ENCODE measurements at regions not wholly inside any gene's neighbourhood (a gene's known extent, or its start where the extent isn't known, plus 50 kb on each side); places are given as distances from the start of the nearest gene placed in this dataset.

DNA sequence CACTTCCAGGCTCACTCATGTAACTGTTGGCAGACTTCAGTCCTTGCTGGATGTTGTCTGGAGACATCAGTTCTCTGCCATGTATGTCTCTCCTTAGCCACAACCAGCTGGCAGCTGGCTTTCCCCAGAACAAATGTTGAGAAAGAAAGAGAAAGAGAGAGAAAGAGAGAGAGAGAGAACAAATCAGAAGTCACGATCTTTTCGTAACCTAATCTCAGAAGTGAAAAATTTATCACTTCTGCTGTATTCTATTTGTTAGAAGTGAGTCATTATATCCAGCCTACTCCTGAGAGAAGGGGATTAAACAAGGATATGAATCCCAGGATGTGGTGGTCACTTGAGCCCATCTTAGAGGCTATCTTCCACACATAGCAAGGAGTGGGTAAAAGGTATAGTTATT lies 101.2 kb downstream of the BTG1 start:
- Mint-ChIP-seq H3K4me1 (peaks cover 51 to 88% (median 66%) of the 10 kb centered on the region in 4 donors), H3K36me3 (peaks cover 3 to 15% of the 10 kb centered on the region in 2 donors), H3K27ac (peak overlapping the region in 2 of 7 donors; percentile 28 to 37), H3K4me3 (peak overlapping the region in 2 of 8 donors; percentile 6 to 8), H3K9me3 (peaks cover 0 to 4% (median 0%) of the 10 kb centered on the region in 8 donors), H3K27me3 (no peaks in the 10 kb centered on the region)
- H3K27ac ChIP-seq (ENCODE audit: low read depth, low read length) = no peak overlapping the region
- H3K27me3 ChIP-seq (ENCODE audit: insufficient read depth, low read length) = no peaks in the 10 kb centered on the region
- H3K4me1 ChIP-seq (ENCODE audit: insufficient read depth, low read length) = peaks cover 65% of the 10 kb centered on the region
- H3K9me3 ChIP-seq (ENCODE audit: control insufficient read depth in 1 of 2, low read length in 2 of 2) = no peaks in the 10 kb centered on the region
- H3K36me3 ChIP-seq (ENCODE audit: insufficient read depth, low read length) = no peaks in the 10 kb centered on the region
- H3K4me3 ChIP-seq (ENCODE audit: low read length in 2 of 2) = no peak overlapping the region
- no peak for DNase-seq
- ChIA-PET CTCF (ENCODE audit: partially characterized antibody) (interaction anchor here (3.9 kb wide), 1 partner anchor 92 kb away, joined by 25 read pairs; no protein-coding TSS in a partner anchor), POLR2A (ENCODE audit: partially characterized antibody) (interaction anchor here (1.1 to 15.9 kb wide), 3 partner anchors 12 to 100 kb away, joined by 3 to 525 read pairs (median 68); partner anchors contain the start of gene BTG1)
- intact Hi-C loops (cut with micrococcal nuclease) = no loop called here

DNA sequence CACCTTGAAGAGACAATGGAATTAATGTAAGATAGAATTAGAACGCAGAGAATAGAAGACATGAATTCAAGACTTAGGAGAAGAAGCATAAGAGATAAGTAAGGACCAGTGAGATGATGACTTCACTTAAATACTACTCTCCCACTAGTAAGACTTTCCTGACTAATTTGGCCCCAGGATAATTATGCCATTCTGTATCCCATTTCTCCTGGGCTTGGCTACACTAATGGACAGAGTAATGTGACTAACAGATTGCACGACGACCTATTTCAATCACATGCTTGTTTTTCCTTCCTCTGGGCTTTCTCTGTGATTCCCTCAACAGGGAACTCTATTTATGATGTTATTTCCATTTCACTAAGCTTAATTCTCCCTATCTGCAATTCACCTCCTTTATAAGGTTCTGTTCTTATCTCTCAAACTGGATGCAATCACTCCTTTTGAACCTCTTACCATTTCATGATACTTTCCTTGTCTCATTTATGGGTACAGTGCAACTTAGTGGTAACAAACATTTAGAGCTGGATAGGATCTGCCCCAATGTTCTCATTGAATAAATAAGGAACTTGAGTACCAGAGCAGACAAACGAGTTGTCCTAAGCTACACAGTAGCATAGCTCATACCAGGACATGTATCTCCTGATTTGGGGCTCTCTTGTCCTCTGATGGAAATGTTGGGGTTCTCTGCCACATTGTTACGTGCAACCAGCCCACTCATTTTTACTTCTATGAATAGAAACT lies 102.7 kb downstream of the BTG1 start:
- Histone ChIP-seq H3K4me3 (ENCODE audit: low read length in 2 of 2) (no peak overlapping the region), H3K4me1 (ENCODE audit: insufficient read depth, low read length) (peaks cover 69% of the 10 kb centered on the region), H3K27me3 (ENCODE audit: insufficient read depth, low read length) (no peaks in the 10 kb centered on the region), H3K36me3 (ENCODE audit: insufficient read depth, low read length) (no peaks in the 10 kb centered on the region), H3K27ac (ENCODE audit: low read depth, low read length) (no peak overlapping the region), H3K9me3 (ENCODE audit: control insufficient read depth in 1 of 2, low read length in 2 of 2) (no peaks in the 10 kb centered on the region)
- H3K4me3 Mint-ChIP-seq = peak overlapping the region in 4 of 8 donors; percentile 19 to 50 (median 26)
- ChIA-PET CTCF (ENCODE audit: partially characterized antibody) (interaction anchor here (1.4 to 3.9 kb wide), 8 partner anchors 9 to 232 kb away, joined by 3 to 26 read pairs (median 9); partner anchors contain the start of gene BTG1), POLR2A (ENCODE audit: partially characterized antibody) (interaction anchor here (1.4 to 15.9 kb wide), 10 partner anchors 11 to 551 kb away, joined by 3 to 525 read pairs (median 14); partner anchors contain the start of gene BTG1)
- H3K27me3 Mint-ChIP-seq = no peaks in the 10 kb centered on the region
- intact Hi-C loops (cut with micrococcal nuclease) = no loop called here
- H3K4me1 Mint-ChIP-seq = peaks cover 48 to 87% (median 64%) of the 10 kb centered on the region in 4 donors
- H3K9me3 Mint-ChIP-seq = peaks cover 0 to 2% (median 0%) of the 10 kb centered on the region in 8 donors
- peaks cover 0 to 13% of the 10 kb centered on the region in 2 donors for H3K36me3 Mint-ChIP-seq
- no peak for DNase-seq
- H3K27ac Mint-ChIP-seq = peak overlapping the region in 2 of 7 donors; percentile 9 to 44

GRCh38 chr12:92041742-92042141 lies 103.9 kb downstream of the BTG1 start:
- Mint-ChIP-seq H3K27me3 (no peaks in the 10 kb centered on the region), H3K4me1 (peaks cover 46 to 87% (median 63%) of the 10 kb centered on the region in 4 donors), H3K4me3 (peak overlapping the region in 7 of 8 donors; percentile 14 to 84 (median 64)), H3K9me3 (peaks cover 0 to 2% (median 0%) of the 10 kb centered on the region in 8 donors), H3K36me3 (peaks cover 0 to 13% of the 10 kb centered on the region in 2 donors), H3K27ac (peak overlapping the region; percentile 54 to 90 (median 82))
- Histone ChIP-seq H3K27me3 (ENCODE audit: insufficient read depth, low read length) (no peaks in the 10 kb centered on the region), H3K4me1 (ENCODE audit: insufficient read depth, low read length) (peaks cover 69% of the 10 kb centered on the region), H3K36me3 (ENCODE audit: insufficient read depth, low read length) (no peaks in the 10 kb centered on the region), H3K4me3 (ENCODE audit: low read length in 2 of 2) (no peak overlapping the region), H3K27ac (ENCODE audit: low read depth, low read length) (no peak overlapping the region), H3K9me3 (ENCODE audit: control insufficient read depth in 1 of 2, low read length in 2 of 2) (no peaks in the 10 kb centered on the region)
- intact Hi-C loops (cut with micrococcal nuclease) = loop anchor here (1.0 kb wide), 1 partner anchor 11 kb away; no protein-coding TSS in a partner anchor
- ChIA-PET POLR2A (ENCODE audit: partially characterized antibody) (interaction anchor here (0.7 to 15.9 kb wide), 19 partner anchors 9 to 552 kb away, joined by 3 to 525 read pairs (median 5); partner anchors contain the start of gene BTG1), CTCF (ENCODE audit: partially characterized antibody) (interaction anchor here (0.7 to 3.9 kb wide), 18 partner anchors 9 to 530 kb away, joined by 3 to 26 read pairs (median 4); partner anchors contain the start of gene BTG1)
- peak; percentile 42 to 58 (median 48) for DNase-seq

GRCh38 chr12:92039046-92039445 lies 106.6 kb downstream of the BTG1 start:
- no peak for DNase-seq
- no peak overlapping the region for H3K27ac Mint-ChIP-seq

DNA sequence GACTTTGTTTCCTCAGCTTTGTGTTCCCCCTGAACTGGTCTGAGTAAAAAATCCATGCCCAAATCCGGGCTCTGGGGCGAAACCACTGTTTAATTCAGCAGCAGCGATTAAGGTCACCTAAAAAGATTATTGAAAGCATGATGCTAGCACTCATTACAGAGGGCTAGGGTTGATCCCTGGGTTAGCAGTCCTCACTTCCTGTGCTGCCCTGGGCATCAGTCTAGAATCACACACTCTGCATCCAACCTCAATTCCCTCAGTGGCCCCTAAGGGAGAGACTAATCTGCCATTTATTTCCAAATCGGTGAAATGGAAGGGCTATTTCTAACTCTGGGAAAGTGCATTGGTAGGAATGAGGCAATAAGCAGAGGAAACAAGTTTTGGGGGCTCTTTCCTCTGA lies 107.2 kb downstream of the BTG1 start:
- no peak overlapping the region for H3K27ac ChIP-seq (ENCODE audit: low read depth, low read length)
- no peaks in the 10 kb centered on the region for H3K9me3 ChIP-seq (ENCODE audit: control insufficient read depth in 1 of 2, low read length in 2 of 2)
- ChIA-PET CTCF (ENCODE audit: partially characterized antibody) (no interaction called here), POLR2A (ENCODE audit: partially characterized antibody) (interaction anchor here (8.8 to 15.9 kb wide), 2 partner anchors 97 to 106 kb away, joined by 198 to 525 read pairs; partner anchors contain the start of gene BTG1)
- no peak for DNase-seq
- H3K4me1 ChIP-seq (ENCODE audit: insufficient read depth, low read length) = peaks cover 84% of the 10 kb centered on the region
- H3K4me3 ChIP-seq (ENCODE audit: low read length in 2 of 2) = no peak overlapping the region
- peak overlapping the region in 4 of 7 donors; percentile 19 to 84 (median 52) for H3K27ac Mint-ChIP-seq
- H3K4me3 Mint-ChIP-seq = peak overlapping the region in 1 of 8 donors; percentile 40
- no peaks in the 10 kb centered on the region for H3K27me3 ChIP-seq (ENCODE audit: insufficient read depth, low read length)
- no peaks in the 10 kb centered on the region for H3K36me3 ChIP-seq (ENCODE audit: insufficient read depth, low read length)
- H3K4me1 Mint-ChIP-seq = peaks cover 55 to 97% (median 75%) of the 10 kb centered on the region in 4 donors
- intact Hi-C loops (cut with micrococcal nuclease) = no loop called here
- peaks cover 0 to 11% of the 10 kb centered on the region in 2 donors for H3K36me3 Mint-ChIP-seq
- H3K9me3 Mint-ChIP-seq = peaks cover 0 to 3% (median 0%) of the 10 kb centered on the region in 8 donors
- H3K27me3 Mint-ChIP-seq = no peaks in the 10 kb centered on the region

More at GRCh38 chr12:92039046-92039445, 106.6 kb downstream of the BTG1 start:
- intact Hi-C loops (cut with micrococcal nuclease) = no loop called here
- Mint-ChIP-seq H3K36me3 (peaks cover 0 to 11% of the 10 kb centered on the region in 2 donors), H3K4me1 (peaks cover 53 to 93% (median 70%) of the 10 kb centered on the region in 4 donors), H3K27me3 (no peaks in the 10 kb centered on the region), H3K9me3 (peaks cover 0 to 3% (median 0%) of the 10 kb centered on the region in 8 donors), H3K4me3 (no peak overlapping the region)
- H3K36me3 ChIP-seq (ENCODE audit: insufficient read depth, low read length) = no peaks in the 10 kb centered on the region
- no peaks in the 10 kb centered on the region for H3K27me3 ChIP-seq (ENCODE audit: insufficient read depth, low read length)
- no peak overlapping the region for H3K27ac ChIP-seq (ENCODE audit: low read depth, low read length)
- ChIA-PET POLR2A (ENCODE audit: partially characterized antibody) (interaction anchor here (3.6 to 15.9 kb wide), 2 partner anchors 98 to 105 kb away, joined by 41 to 525 read pairs; partner anchors contain the start of gene BTG1), CTCF (ENCODE audit: partially characterized antibody) (interaction anchor here (1.5 kb wide), 1 partner anchor 9 kb away, joined by 4 read pairs; no protein-coding TSS in a partner anchor)
- H3K4me1 ChIP-seq (ENCODE audit: insufficient read depth, low read length) = peaks cover 79% of the 10 kb centered on the region
- no peak overlapping the region for H3K4me3 ChIP-seq (ENCODE audit: low read length in 2 of 2)
- no peaks in the 10 kb centered on the region for H3K9me3 ChIP-seq (ENCODE audit: control insufficient read depth in 1 of 2, low read length in 2 of 2)

DNA sequence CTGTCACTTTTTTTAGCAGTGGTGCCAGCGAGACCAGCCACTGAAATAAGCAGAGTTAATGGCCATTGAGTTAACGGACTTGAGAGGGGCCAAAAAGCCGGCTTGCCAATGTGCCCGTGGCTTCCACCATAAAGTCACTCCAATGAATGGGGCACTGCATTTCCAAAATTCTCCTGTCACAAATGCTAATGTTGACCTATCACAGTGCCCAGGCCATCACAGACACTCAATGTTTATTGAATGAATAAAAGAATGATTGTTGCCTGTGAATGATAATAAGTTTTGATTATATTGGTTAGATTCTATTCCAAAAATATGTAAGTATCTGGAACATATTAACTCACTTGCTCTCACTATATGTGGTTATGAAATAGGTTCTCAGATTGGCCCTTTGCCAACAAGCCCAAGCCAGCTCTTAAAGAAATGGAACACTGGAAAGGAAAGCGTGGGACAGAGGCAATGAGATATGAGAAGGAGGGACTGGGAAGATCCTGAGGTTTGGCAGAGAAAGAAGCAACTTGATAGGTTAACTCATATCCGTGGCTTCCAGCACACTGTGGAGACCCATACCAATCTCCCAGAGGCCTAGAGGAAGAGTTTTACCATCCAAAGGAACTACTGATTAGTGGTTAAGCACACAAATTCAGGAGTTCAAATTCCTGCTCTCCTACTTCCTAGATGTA lies 108.7 kb downstream of the BTG1 start:
- Mint-ChIP-seq H3K9me3 (peaks cover 0 to 5% (median 1%) of the 10 kb centered on the region in 8 donors), H3K27me3 (no peaks in the 10 kb centered on the region), H3K36me3 (peaks cover 0 to 7% of the 10 kb centered on the region in 2 donors), H3K4me3 (peak overlapping the region in 6 of 8 donors; percentile 10 to 70 (median 28)), H3K4me1 (peaks cover 57 to 95% (median 76%) of the 10 kb centered on the region in 4 donors), H3K27ac (peak overlapping the region; percentile 70 to 100 (median 98))
- Histone ChIP-seq H3K4me1 (ENCODE audit: insufficient read depth, low read length) (peaks cover 86% of the 10 kb centered on the region), H3K4me3 (ENCODE audit: low read length in 2 of 2) (no peak overlapping the region), H3K27me3 (ENCODE audit: insufficient read depth, low read length) (no peaks in the 10 kb centered on the region), H3K9me3 (ENCODE audit: control insufficient read depth in 1 of 2, low read length in 2 of 2) (no peaks in the 10 kb centered on the region), H3K36me3 (ENCODE audit: insufficient read depth, low read length) (no peaks in the 10 kb centered on the region), H3K27ac (ENCODE audit: low read depth, low read length) (no peak overlapping the region)
- POLR2A ChIA-PET (ENCODE audit: partially characterized antibody) = interaction anchor here (7.6 to 15.9 kb wide), 3 partner anchors 12 to 107 kb away, joined by 66 to 525 read pairs (median 198); partner anchors contain the start of gene BTG1
- no peak for DNase-seq
- CTCF ChIA-PET (ENCODE audit: partially characterized antibody) = interaction anchor here (0.9 to 1.5 kb wide), 3 partner anchors 13 to 367 kb away, joined by 3 to 5 read pairs (median 3); no protein-coding TSS in a partner anchor
- intact Hi-C loops (cut with micrococcal nuclease) = no loop called here

All from CD4-positive, alpha-beta memory T cell (primary cell).